ENCODE measurements at regions not wholly inside any gene's neighbourhood (a gene's known extent, or its start where the extent isn't known, plus 50 kb on each side); places are given as distances from the start of the nearest gene placed in this dataset.

- Histone ChIP-seq H3K4me3 (replicated peaks in 1 of 2; ENCODE audit: low read depth in 1 of 2, low read length in 2 of 2) (no peak overlapping the region), H3K9me3 (ENCODE audit: control insufficient read depth in 1 of 2, insufficient read depth in 1 of 2, low read depth in 1 of 2, low read length in 2 of 2) (no peaks in the 10 kb centered on the region), H3K4me1 (ENCODE audit: control insufficient read depth in 1 of 2, insufficient read depth in 2 of 2, low read length in 2 of 2) (no peaks in the 10 kb centered on the region), H3K27me3 (ENCODE audit: insufficient read depth, low read length) (no peaks in the 10 kb centered on the region), H3K9ac (ENCODE audit: low read length) (no peak overlapping the region), H4K20me1 (ENCODE audit: insufficient read depth) (no peaks in the 10 kb centered on the region), H3K4me2 (ENCODE audit: low read length) (no peak overlapping the region), H3K36me3 (ENCODE audit: control insufficient read depth in 1 of 2, insufficient read depth in 2 of 2, low read length in 2 of 2) (no peaks in the 10 kb centered on the region), H3K27ac (ENCODE audit: low read depth, low read length) (no peak overlapping the region), H3K79me2 (ENCODE audit: insufficient read depth, low read length) (no peaks in the 10 kb centered on the region), H2AFZ (ENCODE audit: low read depth, low read length, poor library complexity, severe bottlenecking) (peak overlapping the region; percentile 38), H3K9me2 (ENCODE audit: insufficient read depth) (no peaks in the 10 kb centered on the region; the same call in 1 of the 2 replicates)
- ChIA-PET POLR2A (no interaction called here), RAD21 (ENCODE audit: low non-redundant PET in 1 of 2, low total read pairs in 2 of 2, uncharacterized antibody in 2 of 2, unreplicated experiment in 2 of 2) (no interaction called here), CTCF (no interaction called here)
- intact Hi-C loops (cut with micrococcal nuclease) = no loop called here
- TF ChIP-seq CEBPB (IDR thresholded peaks at IDR 0.05; ENCODE audit: low read depth) = no peak
- no peak for TF ChIP-seq EGR1 (IDR thresholded peaks at IDR 0.05; ENCODE audit: low read depth)
- no peak for TF ChIP-seq ZNF274 (IDR thresholded peaks at IDR 0.05; ENCODE audit: low read depth, low read length)
- TF ChIP-seq, protein P1, sequence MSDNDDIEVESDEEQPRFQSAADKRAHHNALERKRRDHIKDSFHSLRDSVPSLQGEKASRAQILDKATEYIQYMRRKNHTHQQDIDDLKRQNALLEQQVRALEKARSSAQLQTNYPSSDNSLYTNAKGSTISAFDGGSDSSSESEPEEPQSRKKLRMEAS (IDR thresholded peaks at IDR 0.05) = no peak
- TF ChIP-seq CTCF (IDR thresholded peaks at IDR 0.05 in 2 of 3, conservative IDR thresholded peaks at IDR 0.05 in 1 of 3; ENCODE audit: borderline replicate concordance in 1 of 3, insufficient read depth in 1 of 3, low read depth in 2 of 3, low read length in 2 of 3) = no peak
- TF ChIP-seq SP1 (IDR thresholded peaks at IDR 0.05; ENCODE audit: low read depth) = no peak
- TF ChIP-seq TCF7L2 (IDR thresholded peaks at IDR 0.05; ENCODE audit: borderline replicate concordance, extremely low read depth, insufficient read depth, insufficient read length) = no peak
- no peak for TF ChIP-seq POLR2A (IDR thresholded peaks at IDR 0.05; ENCODE audit: borderline replicate concordance, extremely low read depth, insufficient read depth, insufficient read length)
- no peak for TF ChIP-seq ELF1 (IDR thresholded peaks at IDR 0.05; ENCODE audit: borderline replicate concordance, low read depth)
- TF ChIP-seq EZH2phosphoT487 (IDR thresholded peaks at IDR 0.05; ENCODE audit: borderline replicate concordance) = no peak
- TF ChIP-seq ZBTB33 (IDR thresholded peaks at IDR 0.05; ENCODE audit: extremely low read depth, insufficient replicate concordance, low read length) = no peak
- DNase-seq (ENCODE audit: low read depth, low spot score) (no peak), ATAC-seq (no peak)
- no TSS peak for BruUV-seq (replicated peaks)
Measured at GRCh38 chr4:175884048-175884447, 72.0 kb upstream of the GPM6A start.
